Retinal pigment epithelial cell (primary cell): ENCODE measurements at regions not wholly inside any gene's neighbourhood (a gene's known extent, or its start where the extent isn't known, plus 50 kb on each side); places are given as distances from the start of the nearest gene placed in this dataset.

Experiments used
- DNase-seq: peaks from one replicate; pipeline ENCODE4 v3.0.0-alpha.2; 2010; ENCODE audit warnings: low read depth
- H3K4me3 ChIP-seq: 2 replicates; pipeline ENCODE4 v1.5.1; 2011; ENCODE audit warnings: mild to moderate bottlenecking, low read length, control low read depth, moderate library complexity
- CTCF ChIP-seq: conservative IDR thresholded peaks from 2 replicates; pipeline ENCODE4 v1.5.1; 2011; ENCODE audit warnings: low read depth, low read length, control low read depth, inconsistent platforms

- no peak for TF ChIP-seq CTCF
- DNase-seq = no peak
- H3K4me3 ChIP-seq = no peak overlapping the region
Observed at GRCh38 chr4:26000274-26000950, 86.4 kb downstream of the SMIM20 start.

GRCh38 chr4:26001413-26001812 lies 87.4 kb downstream of the SMIM20 start:
- H3K4me3 ChIP-seq = no peak overlapping the region
- DNase-seq = no peak
- no peak for TF ChIP-seq CTCF

- no peak overlapping the region for H3K4me3 ChIP-seq
- no peak for DNase-seq
- TF ChIP-seq CTCF = no peak
Observed at GRCh38 chr4:26001816-26002215, 87.8 kb downstream of the SMIM20 start.

- DNase-seq = no peak
- TF ChIP-seq CTCF = no peak
- H3K4me3 ChIP-seq = no peak overlapping the region
Observed at GRCh38 chr4:26003056-26003455, 89.0 kb downstream of the SMIM20 start.

- no peak overlapping the region for H3K4me3 ChIP-seq
- TF ChIP-seq CTCF = no peak
- no peak for DNase-seq
Observed at GRCh38 chr4:26004290-26004689, 90.3 kb downstream of the SMIM20 start.

- no peak for DNase-seq
- TF ChIP-seq CTCF = no peak
- H3K4me3 ChIP-seq = no peak overlapping the region
Observed at GRCh38 chr4:26005764-26006163, 91.7 kb downstream of the SMIM20 start.

- no peak for TF ChIP-seq CTCF
- no peak overlapping the region for H3K4me3 ChIP-seq
- no peak for DNase-seq
Observed at GRCh38 chr4:26008737-26009136, 94.7 kb downstream of the SMIM20 start.
